Muscle layer of colon (tissue), 2 donors: ENCODE measurements at regions not wholly inside any gene's neighbourhood (a gene's known extent, or its start where the extent isn't known, plus 50 kb on each side); places are given as distances from the start of the nearest gene placed in this dataset.

Experiments
- H3K27ac ChIP-seq: one replicate; pipeline ENCODE4 v1.7.0; 2013; ENCODE audit warnings: low read depth, mild to moderate bottlenecking, low read length, moderate library complexity
- H3K27me3 ChIP-seq, 2 donors: one replicate each; pipeline ENCODE4 v1.7.0; 2013; ENCODE audit warnings: low read length in 2 of 2, mild to moderate bottlenecking in 2 of 2; ENCODE audit not compliant: insufficient read depth in 2 of 2, control insufficient read depth in 1 of 2
- H3K36me3 ChIP-seq: one replicate; pipeline ENCODE4 v1.7.0; 2013; ENCODE audit warnings: mild to moderate bottlenecking, low read length; ENCODE audit not compliant: insufficient read depth
- H3K4me1 ChIP-seq: one replicate; pipeline ENCODE4 v1.7.0; 2013; ENCODE audit warnings: mild to moderate bottlenecking, low read length; ENCODE audit not compliant: insufficient read depth
- H3K4me3 ChIP-seq, 2 donors: one replicate each; pipeline ENCODE4 v1.7.0; 2013; ENCODE audit warnings: low read length in 2 of 2, low read depth in 1 of 2, mild to moderate bottlenecking in 1 of 2, moderate library complexity in 1 of 2
- H3K9ac ChIP-seq: one replicate; pipeline ENCODE4 v1.7.0; 2013; ENCODE audit warnings: low read length
- H3K9me3 ChIP-seq: one replicate; pipeline ENCODE4 v1.7.0; 2013; ENCODE audit warnings: mild to moderate bottlenecking, low read length
- donor health status: abdominal sarcoma.
- donor health status: Adenocarcinoma of cecum.

DNA sequence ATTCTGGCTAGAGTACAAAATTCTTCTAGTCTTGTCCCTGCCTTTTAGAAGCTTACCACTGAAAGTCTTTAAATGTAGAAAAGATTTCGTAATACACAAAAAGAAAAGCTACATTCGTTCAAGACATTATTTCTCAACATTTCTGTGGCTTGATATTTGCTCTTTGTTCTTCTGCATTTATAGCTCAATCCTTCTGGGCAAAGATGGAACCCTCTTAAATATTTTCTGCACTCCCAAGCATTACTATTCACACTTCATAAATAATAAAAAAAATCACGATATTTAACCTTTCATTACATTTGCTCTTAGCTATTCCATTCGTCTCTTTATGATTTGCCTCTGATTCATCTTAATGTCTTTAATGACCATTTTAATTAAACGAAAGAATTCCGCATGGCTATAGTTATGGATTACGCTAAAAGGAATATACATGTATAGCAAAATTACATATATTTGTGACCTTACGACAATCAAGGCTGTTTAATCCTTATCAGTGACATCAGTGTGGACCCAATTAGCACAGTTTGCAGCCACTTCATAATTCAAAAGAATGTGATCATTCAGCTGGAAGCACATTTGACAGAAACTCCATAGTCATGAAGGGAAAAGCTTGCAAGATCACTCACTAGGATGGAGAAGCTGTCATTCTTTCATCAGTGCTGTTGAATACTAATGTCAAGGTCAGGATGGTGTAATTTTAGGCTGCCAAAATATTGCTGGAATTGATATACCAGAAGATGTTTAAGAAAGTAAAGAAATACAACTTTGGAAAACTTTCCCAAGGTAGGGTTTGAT is 1075.0 kb upstream of the TENM3 start:
- H3K27ac ChIP-seq: no peak overlapping the region
- H3K9me3 ChIP-seq: no peaks in the 10 kb centered on the region
- no peak overlapping the region for H3K4me3 ChIP-seq
- H3K9ac ChIP-seq: no peak overlapping the region
- H3K4me1 ChIP-seq: no peaks in the 10 kb centered on the region
- H3K36me3 ChIP-seq: no peaks in the 10 kb centered on the region
- H3K27me3 ChIP-seq: no peaks in the 10 kb centered on the region

DNA sequence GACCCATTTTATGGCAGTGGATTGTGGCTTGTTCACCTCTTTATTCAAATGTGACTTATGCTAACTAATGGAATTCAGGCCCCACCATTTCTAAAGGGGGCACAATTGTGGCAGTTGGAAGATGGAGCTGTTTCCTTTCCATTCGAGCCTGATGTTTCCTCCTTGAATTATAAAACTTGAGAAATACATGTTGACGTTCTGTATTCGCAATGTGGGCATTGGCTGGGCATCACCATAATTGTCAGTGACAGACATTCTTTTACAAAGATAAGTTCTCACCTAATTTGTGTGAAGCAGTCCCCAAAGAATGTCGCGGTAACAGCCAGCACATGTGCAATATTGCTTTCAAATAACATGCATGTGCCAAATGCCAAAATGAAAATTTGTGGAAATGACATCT is 1070.2 kb upstream of the TENM3 start:
- Histone ChIP-seq H3K4me1 (no peaks in the 10 kb centered on the region), H3K9ac (no peak overlapping the region), H3K27ac (no peak overlapping the region), H3K9me3 (no peaks in the 10 kb centered on the region), H3K4me3 (no peak overlapping the region), H3K36me3 (no peaks in the 10 kb centered on the region), H3K27me3 (no peaks in the 10 kb centered on the region)

DNA sequence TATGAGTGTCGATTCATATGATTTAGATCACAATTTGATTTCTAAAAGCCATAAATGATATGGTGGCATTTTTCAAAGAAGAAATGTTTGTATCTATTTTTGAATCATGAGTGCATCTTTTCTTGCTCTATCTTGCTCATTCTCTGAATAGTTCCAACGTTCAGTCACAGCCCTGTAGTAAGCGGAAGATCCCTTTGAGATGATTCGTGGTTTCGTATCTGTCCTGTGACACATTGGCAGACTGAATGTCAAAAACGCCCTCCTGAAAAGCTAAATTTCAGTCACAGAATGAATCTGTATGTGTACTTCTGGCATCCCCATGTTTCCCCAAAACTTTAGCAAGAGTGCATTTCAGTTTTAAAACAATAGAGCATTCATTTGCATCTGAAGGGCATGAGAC is 1066.9 kb upstream of the TENM3 start:
- Histone ChIP-seq H3K9ac (no peak overlapping the region), H3K36me3 (no peaks in the 10 kb centered on the region), H3K4me3 (no peak overlapping the region), H3K27me3 (no peaks in the 10 kb centered on the region), H3K9me3 (no peaks in the 10 kb centered on the region), H3K27ac (no peak overlapping the region), H3K4me1 (no peaks in the 10 kb centered on the region)

DNA sequence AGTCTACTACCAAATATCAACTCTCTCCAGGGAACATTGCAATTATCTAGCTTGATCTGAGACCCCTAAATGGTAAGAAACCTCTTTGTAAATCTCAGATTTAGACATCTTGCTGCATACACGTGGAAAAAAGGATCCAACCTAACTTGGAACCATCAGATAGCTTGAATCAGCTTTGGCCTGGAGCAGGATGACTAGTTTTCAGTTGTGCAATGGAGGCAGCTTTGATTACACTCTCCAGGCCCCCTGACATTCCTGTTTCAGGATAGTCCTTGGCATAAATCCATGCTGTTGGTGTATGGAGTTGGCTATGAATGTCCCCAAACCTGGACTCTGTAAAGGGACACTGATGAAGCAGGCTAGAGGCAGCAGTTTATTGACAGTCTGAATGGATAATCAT is 1061.9 kb upstream of the TENM3 start:
- no peak overlapping the region for H3K4me3 ChIP-seq
- no peaks in the 10 kb centered on the region for H3K9me3 ChIP-seq
- no peak overlapping the region for H3K9ac ChIP-seq
- H3K27me3 ChIP-seq: no peaks in the 10 kb centered on the region
- no peaks in the 10 kb centered on the region for H3K36me3 ChIP-seq
- H3K4me1 ChIP-seq: no peaks in the 10 kb centered on the region
- no peak overlapping the region for H3K27ac ChIP-seq

DNA sequence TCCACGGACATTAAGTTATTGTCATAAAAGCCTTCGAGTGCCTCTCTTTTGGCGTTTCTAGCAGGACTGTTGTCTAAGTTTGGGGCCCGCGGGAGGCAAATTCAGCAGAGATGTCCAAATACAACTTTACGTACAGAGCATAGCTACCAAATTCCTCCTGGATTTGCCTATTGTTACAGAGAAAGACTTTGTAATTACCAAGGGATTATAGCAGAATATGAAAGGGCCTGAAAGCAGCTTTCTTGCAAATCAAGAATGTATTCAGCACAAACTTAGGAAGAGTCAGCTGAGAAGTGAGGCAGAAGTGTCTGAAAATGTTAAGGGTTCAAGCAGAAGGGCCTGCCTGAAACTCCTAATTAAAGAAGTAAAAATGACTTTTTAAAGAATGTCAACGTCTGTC is 1053.5 kb upstream of the TENM3 start:
- Histone ChIP-seq H3K9ac (no peak overlapping the region), H3K9me3 (no peaks in the 10 kb centered on the region), H3K36me3 (no peaks in the 10 kb centered on the region), H3K4me3 (no peak overlapping the region), H3K4me1 (no peaks in the 10 kb centered on the region), H3K27me3 (no peaks in the 10 kb centered on the region), H3K27ac (no peak overlapping the region)

DNA sequence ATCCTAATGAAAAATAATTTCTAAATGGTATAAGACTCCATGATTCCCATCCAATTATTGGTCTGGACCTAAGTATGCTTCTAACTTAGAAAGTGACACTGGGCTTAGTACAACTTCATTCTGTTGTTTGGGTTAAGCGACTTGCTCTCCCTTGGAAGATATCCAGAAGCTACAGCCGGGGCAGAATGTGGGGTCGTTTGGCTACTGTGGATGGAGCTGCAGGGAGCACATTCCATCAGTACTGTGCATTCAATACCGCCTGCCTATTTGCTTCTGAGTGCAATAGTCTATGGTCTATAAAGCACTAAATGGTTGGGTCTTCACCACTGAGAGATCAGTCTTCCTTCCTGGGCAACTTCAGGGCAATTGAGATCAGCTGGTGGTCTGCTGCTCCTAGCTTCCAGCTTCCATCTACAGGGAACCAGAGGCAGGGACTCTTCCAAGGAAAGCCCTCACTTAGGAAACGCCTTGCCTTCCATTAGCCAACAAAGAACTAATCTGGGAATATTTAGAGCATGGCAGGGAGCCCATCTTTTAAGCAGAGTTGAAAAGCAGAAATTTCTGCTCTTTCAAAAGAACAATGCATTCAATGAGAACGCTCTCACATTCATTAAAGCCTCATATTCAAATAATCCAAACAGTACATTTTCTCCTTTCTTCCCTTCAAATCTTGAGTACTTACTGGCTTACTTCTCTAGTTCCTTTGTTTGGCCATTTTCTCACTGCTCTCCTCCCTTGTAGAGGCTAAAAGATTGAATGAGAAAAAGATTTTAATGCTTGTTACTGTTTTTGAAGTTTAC is 1049.9 kb upstream of the TENM3 start:
- Histone ChIP-seq H3K36me3 (no peaks in the 10 kb centered on the region), H3K27ac (no peak overlapping the region), H3K4me3 (no peak overlapping the region)

DNA sequence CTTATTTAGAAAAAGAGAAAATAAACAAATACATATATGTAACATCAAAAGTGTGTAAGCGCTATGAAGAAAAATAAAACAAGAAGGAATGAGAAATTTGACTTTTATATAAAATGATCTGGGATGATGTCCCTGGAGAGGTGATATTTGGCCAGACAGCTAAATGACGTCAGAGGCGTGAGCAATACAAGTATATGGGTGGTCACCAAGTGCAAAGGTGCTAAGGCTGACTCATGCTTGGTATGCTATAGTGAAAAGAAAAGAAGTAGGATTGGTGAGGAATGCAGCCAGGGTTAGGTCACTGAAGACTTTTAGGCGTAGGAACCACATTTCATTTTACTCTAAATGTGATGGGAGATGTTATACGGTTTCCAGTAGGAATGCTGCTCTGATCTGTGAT is 1049.1 kb upstream of the TENM3 start:
- no peaks in the 10 kb centered on the region for H3K36me3 ChIP-seq
- no peaks in the 10 kb centered on the region for H3K4me1 ChIP-seq
- H3K27ac ChIP-seq: no peak overlapping the region
- no peaks in the 10 kb centered on the region for H3K27me3 ChIP-seq
- no peak overlapping the region for H3K9ac ChIP-seq
- H3K9me3 ChIP-seq: no peaks in the 10 kb centered on the region
- H3K4me3 ChIP-seq: no peak overlapping the region

More for the DNA sequence above, 1049.9 kb upstream of the TENM3 start:
- Histone ChIP-seq H3K9ac (no peak overlapping the region), H3K4me1 (no peaks in the 10 kb centered on the region), H3K9me3 (no peaks in the 10 kb centered on the region), H3K27me3 (no peaks in the 10 kb centered on the region)

DNA sequence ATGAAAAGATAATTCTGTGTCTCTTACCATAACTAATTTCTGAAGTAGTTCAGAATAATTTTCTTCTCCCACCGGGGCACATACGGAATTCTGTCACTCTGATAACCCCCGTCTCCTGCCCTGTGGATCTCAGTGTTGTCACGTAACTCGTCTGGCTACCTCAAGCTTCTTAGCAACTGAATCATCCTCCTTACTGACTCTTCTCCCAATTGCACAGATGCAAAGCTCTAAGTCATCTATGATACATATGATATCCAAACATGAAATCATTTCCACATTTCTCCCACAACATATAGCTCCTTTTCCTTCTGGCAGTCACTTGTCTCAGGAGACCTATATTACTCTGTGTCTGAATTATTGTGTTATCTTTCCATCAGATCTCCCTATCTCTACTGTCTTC is 1043.1 kb upstream of the TENM3 start:
- H3K9ac ChIP-seq: no peak overlapping the region
- H3K27ac ChIP-seq: no peak overlapping the region
- H3K4me3 ChIP-seq: no peak overlapping the region
- H3K36me3 ChIP-seq: no peaks in the 10 kb centered on the region
- no peaks in the 10 kb centered on the region for H3K9me3 ChIP-seq
- no peaks in the 10 kb centered on the region for H3K27me3 ChIP-seq
- no peaks in the 10 kb centered on the region for H3K4me1 ChIP-seq

DNA sequence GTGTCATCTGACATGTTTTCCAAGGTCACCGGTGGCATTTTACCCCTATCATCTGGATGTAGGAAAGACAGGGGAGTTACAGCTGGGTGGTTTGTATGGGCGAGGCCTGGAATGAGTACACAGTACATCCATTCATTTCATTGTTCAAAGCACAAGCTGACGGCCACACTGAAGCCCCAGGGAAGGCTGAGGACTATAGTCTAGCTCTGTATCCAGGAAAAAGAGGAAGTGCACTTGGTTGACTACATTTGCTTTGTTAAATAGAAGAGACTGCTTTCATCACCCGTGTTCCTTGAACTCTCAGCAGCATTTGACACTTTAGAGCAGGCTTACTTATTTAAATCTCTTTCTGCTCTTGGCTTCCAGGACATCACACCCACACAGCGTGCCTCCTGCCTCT is 1041.0 kb upstream of the TENM3 start:
- Histone ChIP-seq H3K4me3 (no peak overlapping the region), H3K36me3 (no peaks in the 10 kb centered on the region), H3K9me3 (no peaks in the 10 kb centered on the region), H3K27me3 (no peaks in the 10 kb centered on the region), H3K27ac (no peak overlapping the region), H3K4me1 (no peaks in the 10 kb centered on the region), H3K9ac (no peak overlapping the region)

DNA sequence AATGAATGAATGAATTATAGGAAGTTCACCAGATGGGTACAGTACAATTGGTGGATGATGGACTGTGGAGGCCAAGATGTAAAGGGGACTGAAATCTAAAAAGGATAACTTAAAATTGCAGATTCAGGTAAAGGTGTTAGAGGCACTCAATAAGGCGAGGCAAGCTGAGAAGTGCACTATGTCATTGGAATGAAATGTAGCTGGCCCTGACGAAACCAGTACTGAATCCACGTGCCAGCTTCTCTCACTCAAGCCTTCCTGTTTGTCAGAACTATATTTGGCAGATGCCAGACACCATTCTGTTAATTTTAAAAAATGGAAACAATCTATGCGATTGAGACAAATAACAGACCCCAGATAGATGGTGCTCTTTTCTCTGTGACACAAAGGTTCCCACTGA is 1039.1 kb upstream of the TENM3 start:
- Histone ChIP-seq H3K27me3 (no peaks in the 10 kb centered on the region), H3K27ac (no peak overlapping the region), H3K9me3 (no peaks in the 10 kb centered on the region), H3K36me3 (no peaks in the 10 kb centered on the region), H3K4me3 (no peak overlapping the region), H3K9ac (no peak overlapping the region), H3K4me1 (no peaks in the 10 kb centered on the region)

DNA sequence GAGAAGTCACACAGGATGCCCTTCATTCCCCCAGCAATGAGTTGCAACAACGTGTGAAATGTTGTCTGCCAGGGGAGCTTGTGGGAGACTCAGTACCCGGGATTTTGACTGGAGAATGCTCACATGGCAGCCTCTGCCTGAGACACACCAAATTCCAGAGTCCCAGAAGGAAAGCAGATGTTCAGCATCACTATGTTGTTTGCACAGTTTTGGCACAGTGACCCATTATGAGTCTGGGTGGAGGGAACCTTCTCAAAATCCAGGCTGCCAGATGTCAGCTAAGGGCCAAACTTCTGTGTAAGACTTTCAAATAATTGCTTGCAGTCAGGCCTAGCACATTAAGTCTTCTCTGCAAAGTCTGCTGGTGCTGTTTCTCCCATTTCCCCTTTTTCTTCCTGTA is 1029.7 kb upstream of the TENM3 start:
- Histone ChIP-seq H3K27ac (no peak overlapping the region), H3K27me3 (no peaks in the 10 kb centered on the region), H3K4me1 (no peaks in the 10 kb centered on the region), H3K9me3 (no peaks in the 10 kb centered on the region), H3K4me3 (no peak overlapping the region), H3K36me3 (no peaks in the 10 kb centered on the region), H3K9ac (no peak overlapping the region)

DNA sequence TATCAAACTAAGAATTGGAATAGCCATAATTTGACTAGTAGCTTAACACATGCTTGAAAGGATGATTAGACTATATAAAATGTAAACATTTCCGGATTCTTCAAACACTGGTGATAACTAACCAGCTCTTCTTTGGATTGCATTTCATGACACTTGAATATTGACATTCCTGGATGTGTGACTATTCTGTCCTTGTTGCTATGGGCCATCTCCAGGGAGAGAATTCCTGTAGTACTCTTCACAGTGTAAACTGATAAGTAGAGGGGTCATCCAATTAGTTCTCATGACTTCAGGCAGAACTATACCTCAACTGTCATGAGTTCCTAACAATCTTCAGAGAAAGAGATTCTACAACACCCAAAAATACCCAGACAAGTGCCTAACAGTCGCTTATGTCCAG is 1026.7 kb upstream of the TENM3 start:
- Histone ChIP-seq H3K4me3 (no peak overlapping the region), H3K9ac (no peak overlapping the region), H3K4me1 (no peaks in the 10 kb centered on the region), H3K27me3 (no peaks in the 10 kb centered on the region), H3K9me3 (no peaks in the 10 kb centered on the region), H3K36me3 (no peaks in the 10 kb centered on the region), H3K27ac (no peak overlapping the region)
